ENCODE measurements at regions not wholly inside any gene's neighbourhood (a gene's known extent, or its start where the extent isn't known, plus 50 kb on each side); places are given as distances from the start of the nearest gene placed in this dataset.

- H3K27me3 ChIP-seq (ENCODE audit: control insufficient read depth, insufficient read depth, low read length): no peaks in the 10 kb centered on the region
- no peak overlapping the region for H3K9ac ChIP-seq (ENCODE audit: low read depth, low read length)
- H3K9me3 ChIP-seq (ENCODE audit: control insufficient read depth, insufficient read depth, low read length): 0 out of 2 replicates have a peak, but pooled peaks cover 5% of the 10 kb centered on the region
- no peak overlapping the region for H3K4me3 ChIP-seq (ENCODE audit: low read depth, low read length)
- H3K27ac ChIP-seq (ENCODE audit: low read depth, low read length): no peak overlapping the region
- H3K4me1 ChIP-seq (ENCODE audit: control insufficient read depth, insufficient read depth, low read length): no peaks in the 10 kb centered on the region
- H3K36me3 ChIP-seq (ENCODE audit: control insufficient read depth, insufficient read depth, low read length): no peaks in the 10 kb centered on the region
These were observed 874.2 kb upstream of the ADGRL2 start for GRCh38 chr1:80926531-80926930.

- no peak overlapping the region for H3K27ac ChIP-seq (ENCODE audit: low read depth, low read length)
- H3K9ac ChIP-seq (ENCODE audit: low read depth, low read length): no peak overlapping the region
- no peak overlapping the region for H3K4me3 ChIP-seq (ENCODE audit: low read depth, low read length)
- no peaks in the 10 kb centered on the region for H3K4me1 ChIP-seq (ENCODE audit: control insufficient read depth, insufficient read depth, low read length)
- no peaks in the 10 kb centered on the region for H3K27me3 ChIP-seq (ENCODE audit: control insufficient read depth, insufficient read depth, low read length)
- H3K36me3 ChIP-seq (ENCODE audit: control insufficient read depth, insufficient read depth, low read length): no peaks in the 10 kb centered on the region
- no peaks in the 10 kb centered on the region for H3K9me3 ChIP-seq (ENCODE audit: control insufficient read depth, insufficient read depth, low read length)
These were observed 875.5 kb upstream of the ADGRL2 start for GRCh38 chr1:80925130-80925805.

GRCh38 chr1:80924290-80924689, 876.4 kb upstream of the ADGRL2 start:
- Histone ChIP-seq H3K27ac (ENCODE audit: low read depth, low read length) (no peak overlapping the region), H3K9me3 (ENCODE audit: control insufficient read depth, insufficient read depth, low read length) (no peaks in the 10 kb centered on the region), H3K9ac (ENCODE audit: low read depth, low read length) (no peak overlapping the region), H3K4me1 (ENCODE audit: control insufficient read depth, insufficient read depth, low read length) (no peaks in the 10 kb centered on the region), H3K36me3 (ENCODE audit: control insufficient read depth, insufficient read depth, low read length) (no peaks in the 10 kb centered on the region), H3K4me3 (ENCODE audit: low read depth, low read length) (no peak overlapping the region), H3K27me3 (ENCODE audit: control insufficient read depth, insufficient read depth, low read length) (no peaks in the 10 kb centered on the region)

- no peak overlapping the region for H3K9ac ChIP-seq (ENCODE audit: low read depth, low read length)
- H3K36me3 ChIP-seq (ENCODE audit: control insufficient read depth, insufficient read depth, low read length): no peaks in the 10 kb centered on the region
- H3K4me1 ChIP-seq (ENCODE audit: control insufficient read depth, insufficient read depth, low read length): no peaks in the 10 kb centered on the region
- no peaks in the 10 kb centered on the region for H3K9me3 ChIP-seq (ENCODE audit: control insufficient read depth, insufficient read depth, low read length)
- no peak overlapping the region for H3K4me3 ChIP-seq (ENCODE audit: low read depth, low read length)
- no peaks in the 10 kb centered on the region for H3K27me3 ChIP-seq (ENCODE audit: control insufficient read depth, insufficient read depth, low read length)
- H3K27ac ChIP-seq (ENCODE audit: low read depth, low read length): no peak overlapping the region
These were observed 877.8 kb upstream of the ADGRL2 start for GRCh38 chr1:80922906-80923305.

- no peak overlapping the region for H3K4me3 ChIP-seq (ENCODE audit: low read depth, low read length)
- H3K36me3 ChIP-seq (ENCODE audit: control insufficient read depth, insufficient read depth, low read length): no peaks in the 10 kb centered on the region
- H3K27ac ChIP-seq (ENCODE audit: low read depth, low read length): no peak overlapping the region
- H3K9me3 ChIP-seq (ENCODE audit: control insufficient read depth, insufficient read depth, low read length): no peaks in the 10 kb centered on the region
- no peaks in the 10 kb centered on the region for H3K27me3 ChIP-seq (ENCODE audit: control insufficient read depth, insufficient read depth, low read length)
- H3K9ac ChIP-seq (ENCODE audit: low read depth, low read length): no peak overlapping the region
- no peaks in the 10 kb centered on the region for H3K4me1 ChIP-seq (ENCODE audit: control insufficient read depth, insufficient read depth, low read length)
These were observed 881.3 kb upstream of the ADGRL2 start for GRCh38 chr1:80919426-80919825.

GRCh38 chr1:80918380-80918779, 882.4 kb upstream of the ADGRL2 start:
- H3K4me3 ChIP-seq (ENCODE audit: low read depth, low read length): no peak overlapping the region
- H3K9me3 ChIP-seq (ENCODE audit: control insufficient read depth, insufficient read depth, low read length): no peaks in the 10 kb centered on the region
- no peaks in the 10 kb centered on the region for H3K4me1 ChIP-seq (ENCODE audit: control insufficient read depth, insufficient read depth, low read length)
- no peaks in the 10 kb centered on the region for H3K27me3 ChIP-seq (ENCODE audit: control insufficient read depth, insufficient read depth, low read length)
- no peaks in the 10 kb centered on the region for H3K36me3 ChIP-seq (ENCODE audit: control insufficient read depth, insufficient read depth, low read length)
- H3K27ac ChIP-seq (ENCODE audit: low read depth, low read length): no peak overlapping the region
- no peak overlapping the region for H3K9ac ChIP-seq (ENCODE audit: low read depth, low read length)

GRCh38 chr1:80917826-80918225, 882.9 kb upstream of the ADGRL2 start:
- Histone ChIP-seq H3K9me3 (ENCODE audit: control insufficient read depth, insufficient read depth, low read length) (no peaks in the 10 kb centered on the region), H3K9ac (ENCODE audit: low read depth, low read length) (no peak overlapping the region), H3K27ac (ENCODE audit: low read depth, low read length) (no peak overlapping the region), H3K27me3 (ENCODE audit: control insufficient read depth, insufficient read depth, low read length) (no peaks in the 10 kb centered on the region), H3K4me3 (ENCODE audit: low read depth, low read length) (no peak overlapping the region), H3K36me3 (ENCODE audit: control insufficient read depth, insufficient read depth, low read length) (no peaks in the 10 kb centered on the region), H3K4me1 (ENCODE audit: control insufficient read depth, insufficient read depth, low read length) (no peaks in the 10 kb centered on the region)

- Histone ChIP-seq H3K36me3 (ENCODE audit: control insufficient read depth, insufficient read depth, low read length) (no peaks in the 10 kb centered on the region), H3K9ac (ENCODE audit: low read depth, low read length) (no peak overlapping the region), H3K4me3 (ENCODE audit: low read depth, low read length) (no peak overlapping the region), H3K9me3 (ENCODE audit: control insufficient read depth, insufficient read depth, low read length) (no peaks in the 10 kb centered on the region), H3K4me1 (ENCODE audit: control insufficient read depth, insufficient read depth, low read length) (no peaks in the 10 kb centered on the region), H3K27me3 (ENCODE audit: control insufficient read depth, insufficient read depth, low read length) (no peaks in the 10 kb centered on the region), H3K27ac (ENCODE audit: low read depth, low read length) (no peak overlapping the region)
These were observed 883.5 kb upstream of the ADGRL2 start for GRCh38 chr1:80917225-80917624.

GRCh38 chr1:80915491-80915890, 885.2 kb upstream of the ADGRL2 start:
- H3K9ac ChIP-seq (ENCODE audit: low read depth, low read length): no peak overlapping the region
- H3K36me3 ChIP-seq (ENCODE audit: control insufficient read depth, insufficient read depth, low read length): no peaks in the 10 kb centered on the region
- no peak overlapping the region for H3K27ac ChIP-seq (ENCODE audit: low read depth, low read length)
- H3K4me1 ChIP-seq (ENCODE audit: control insufficient read depth, insufficient read depth, low read length): no peaks in the 10 kb centered on the region
- H3K4me3 ChIP-seq (ENCODE audit: low read depth, low read length): no peak overlapping the region
- no peaks in the 10 kb centered on the region for H3K9me3 ChIP-seq (ENCODE audit: control insufficient read depth, insufficient read depth, low read length)
- H3K27me3 ChIP-seq (ENCODE audit: control insufficient read depth, insufficient read depth, low read length): no peaks in the 10 kb centered on the region

- no peaks in the 10 kb centered on the region for H3K4me1 ChIP-seq (ENCODE audit: control insufficient read depth, insufficient read depth, low read length)
- no peaks in the 10 kb centered on the region for H3K9me3 ChIP-seq (ENCODE audit: control insufficient read depth, insufficient read depth, low read length)
- no peaks in the 10 kb centered on the region for H3K36me3 ChIP-seq (ENCODE audit: control insufficient read depth, insufficient read depth, low read length)
- H3K27me3 ChIP-seq (ENCODE audit: control insufficient read depth, insufficient read depth, low read length): no peaks in the 10 kb centered on the region
- H3K9ac ChIP-seq (ENCODE audit: low read depth, low read length): no peak overlapping the region
- H3K4me3 ChIP-seq (ENCODE audit: low read depth, low read length): no peak overlapping the region
- no peak overlapping the region for H3K27ac ChIP-seq (ENCODE audit: low read depth, low read length)
These were observed 890.3 kb upstream of the ADGRL2 start for GRCh38 chr1:80910426-80910825.

GRCh38 chr1:80909172-80909784, 891.5 kb upstream of the ADGRL2 start:
- no peaks in the 10 kb centered on the region for H3K36me3 ChIP-seq (ENCODE audit: control insufficient read depth, insufficient read depth, low read length)
- H3K4me1 ChIP-seq (ENCODE audit: control insufficient read depth, insufficient read depth, low read length): no peaks in the 10 kb centered on the region
- H3K27me3 ChIP-seq (ENCODE audit: control insufficient read depth, insufficient read depth, low read length): no peaks in the 10 kb centered on the region
- no peak overlapping the region for H3K4me3 ChIP-seq (ENCODE audit: low read depth, low read length)
- H3K9me3 ChIP-seq (ENCODE audit: control insufficient read depth, insufficient read depth, low read length): no peaks in the 10 kb centered on the region
- no peak overlapping the region for H3K9ac ChIP-seq (ENCODE audit: low read depth, low read length)
- no peak overlapping the region for H3K27ac ChIP-seq (ENCODE audit: low read depth, low read length)

Measured in HUES48 (cell line).